Esophagus (tissue), 2 donors: ENCODE measurements at regions not wholly inside any gene's neighbourhood (a gene's known extent, or its start where the extent isn't known, plus 50 kb on each side); places are given as distances from the start of the nearest gene placed in this dataset.

Experiments
- H3K27ac ChIP-seq, 2 donors: one replicate each; pipeline ENCODE4 v1.5.1; 2013; ENCODE audit warnings: low read depth in 2 of 2, mild to moderate bottlenecking in 2 of 2, inconsistent platforms in 1 of 2, low read length in 1 of 2, moderate library complexity in 1 of 2
- H3K27me3 ChIP-seq, 2 donors: one replicate each; pipeline ENCODE4 v1.6.1; 2013; ENCODE audit warnings: low read length in 2 of 2, control low read depth in 1 of 2, mild to moderate bottlenecking in 1 of 2; ENCODE audit not compliant: insufficient read depth in 2 of 2, control insufficient read depth in 1 of 2
- H3K36me3 ChIP-seq, 2 donors: one replicate each; pipeline ENCODE4 v1.6.1; 2013; ENCODE audit warnings: low read length in 1 of 2; ENCODE audit not compliant: control insufficient read depth in 2 of 2, insufficient read depth in 2 of 2
- H3K4me1 ChIP-seq, 2 donors: one replicate each; pipeline ENCODE4 v1.6.1; 2013; ENCODE audit warnings: low read length in 1 of 2; ENCODE audit not compliant: control insufficient read depth in 2 of 2, insufficient read depth in 2 of 2
- H3K4me3 ChIP-seq, 2 donors: one replicate each; pipeline ENCODE4 v1.5.1; 2013; ENCODE audit warnings: low read length in 2 of 2, mild to moderate bottlenecking in 2 of 2, low read depth in 1 of 2, moderate library complexity in 1 of 2
- H3K9me3 ChIP-seq, 2 donors: one replicate each; pipeline ENCODE4 v1.6.1; 2013; ENCODE audit warnings: mild to moderate bottlenecking in 2 of 2, low read depth in 1 of 2, low read length in 1 of 2, moderate library complexity in 1 of 2; ENCODE audit not compliant: control insufficient read depth in 2 of 2, insufficient read depth in 1 of 2
- WGBS, 2 donors: extraction: QIAGEN DNeasy Blood & Tissue Kit; methylation state at CpG; one replicate each; pipeline ENCODE4 v1.1.7; 2013; 5-methylcytosine and 5-hydroxymethylcytosine counted together
- donor health status: healthy with polysubstance abuse.
- donor health status: Bipolar disorder and iron deficiency.

- H3K36me3 ChIP-seq: no peaks in the 10 kb centered on the region
- 81 to 86% methylated on average over 1 of the region's 1 CpG for WGBS, 2 donors
- peaks cover 0 to 6% of the 10 kb centered on the region in 2 donors for H3K4me1 ChIP-seq
- H3K9me3 ChIP-seq: no peaks in the 10 kb centered on the region
- no peak overlapping the region for H3K27ac ChIP-seq
- H3K27me3 ChIP-seq: no peaks in the 10 kb centered on the region
- no peak overlapping the region for H3K4me3 ChIP-seq
Measured at GRCh38 chr1:38555594-38555993, 304.0 kb downstream of the RRAGC start.

GRCh38 chr1:38555130-38555529, 304.4 kb downstream of the RRAGC start:
- no peaks in the 10 kb centered on the region for H3K9me3 ChIP-seq
- WGBS, 2 donors: 96 to 98% methylated on average over 3 of the region's 3 CpGs
- no peak overlapping the region for H3K27ac ChIP-seq
- peaks cover 0 to 6% of the 10 kb centered on the region in 2 donors for H3K4me1 ChIP-seq
- H3K27me3 ChIP-seq: no peaks in the 10 kb centered on the region
- no peaks in the 10 kb centered on the region for H3K36me3 ChIP-seq
- no peak overlapping the region for H3K4me3 ChIP-seq

- 78 to 84% methylated on average over 19 of the region's 19 CpGs for WGBS, 2 donors
- Histone ChIP-seq H3K27me3 (no peaks in the 10 kb centered on the region), H3K4me1 (peaks cover 0 to 2% of the 10 kb centered on the region in 2 donors), H3K4me3 (no peak overlapping the region), H3K9me3 (no peaks in the 10 kb centered on the region), H3K27ac (no peak overlapping the region), H3K36me3 (no peaks in the 10 kb centered on the region)
Measured at GRCh38 chr1:38551318-38552307, 308.0 kb downstream of the RRAGC start.

- no peaks in the 10 kb centered on the region for H3K9me3 ChIP-seq
- H3K4me3 ChIP-seq: no peak overlapping the region
- H3K27ac ChIP-seq: no peak overlapping the region
- no peaks in the 10 kb centered on the region for H3K36me3 ChIP-seq
- H3K4me1 ChIP-seq: peaks cover 0 to 2% of the 10 kb centered on the region in 2 donors
- WGBS, 2 donors: 83 to 84% methylated on average over 3 of the region's 3 CpGs
- H3K27me3 ChIP-seq: no peaks in the 10 kb centered on the region
Measured at GRCh38 chr1:38549191-38549590, 310.4 kb downstream of the RRAGC start.

- whole genome bisulfite sequencing, 2 donors: 76 to 77% methylated on average over 6 of the region's 6 CpGs
- Histone ChIP-seq H3K27me3 (no peaks in the 10 kb centered on the region), H3K27ac (no peak overlapping the region), H3K9me3 (no peaks in the 10 kb centered on the region), H3K4me1 (peaks cover 0 to 2% of the 10 kb centered on the region in 2 donors), H3K36me3 (no peaks in the 10 kb centered on the region), H3K4me3 (no peak overlapping the region)
Measured at GRCh38 chr1:38547321-38547720, 312.3 kb downstream of the RRAGC start.

GRCh38 chr1:38546636-38547035, 312.9 kb downstream of the RRAGC start:
- Histone ChIP-seq H3K4me1 (peaks cover 0 to 2% of the 10 kb centered on the region in 2 donors), H3K9me3 (no peaks in the 10 kb centered on the region), H3K4me3 (no peak overlapping the region), H3K27me3 (no peaks in the 10 kb centered on the region), H3K36me3 (no peaks in the 10 kb centered on the region), H3K27ac (no peak overlapping the region)
- WGBS, 2 donors: 60 to 61% methylated on average over 6 of the region's 6 CpGs

- Histone ChIP-seq H3K27me3 (no peaks in the 10 kb centered on the region), H3K9me3 (no peaks in the 10 kb centered on the region), H3K27ac (no peak overlapping the region), H3K36me3 (no peaks in the 10 kb centered on the region), H3K4me3 (no peak overlapping the region), H3K4me1 (no peaks in the 10 kb centered on the region)
- 62 to 69% methylated on average over 4 of the region's 4 CpGs for WGBS, 2 donors
Measured at GRCh38 chr1:38541223-38541622, 318.3 kb downstream of the RRAGC start.

- H3K9me3 ChIP-seq: no peaks in the 10 kb centered on the region
- 72 to 77% methylated on average over 6 of the region's 6 CpGs for WGBS, 2 donors
- no peak overlapping the region for H3K4me3 ChIP-seq
- no peaks in the 10 kb centered on the region for H3K36me3 ChIP-seq
- no peak overlapping the region for H3K27ac ChIP-seq
- no peaks in the 10 kb centered on the region for H3K27me3 ChIP-seq
- no peaks in the 10 kb centered on the region for H3K4me1 ChIP-seq
Measured at GRCh38 chr1:38539931-38540330, 319.6 kb downstream of the RRAGC start.

GRCh38 chr1:38538834-38539233, 320.7 kb downstream of the RRAGC start:
- H3K4me1 ChIP-seq: peaks cover 0 to 2% of the 10 kb centered on the region in 2 donors
- 54 to 60% methylated on average over 4 of the region's 4 CpGs for WGBS, 2 donors
- H3K9me3 ChIP-seq: no peaks in the 10 kb centered on the region
- H3K27me3 ChIP-seq: no peaks in the 10 kb centered on the region
- no peak overlapping the region for H3K4me3 ChIP-seq
- H3K27ac ChIP-seq: no peak overlapping the region
- no peaks in the 10 kb centered on the region for H3K36me3 ChIP-seq

GRCh38 chr1:38536089-38536488, 323.5 kb downstream of the RRAGC start:
- 90 to 95% methylated on average over 4 of the region's 4 CpGs for WGBS, 2 donors

More at GRCh38 chr1:38536089-38536488, 323.5 kb downstream of the RRAGC start:
- no peaks in the 10 kb centered on the region for H3K9me3 ChIP-seq
- peaks cover 0 to 2% of the 10 kb centered on the region in 2 donors for H3K4me1 ChIP-seq
- H3K4me3 ChIP-seq: no peak overlapping the region
- no peaks in the 10 kb centered on the region for H3K27me3 ChIP-seq
- H3K36me3 ChIP-seq: no peaks in the 10 kb centered on the region
- H3K27ac ChIP-seq: no peak overlapping the region
